DOHH2 (cell line): ENCODE measurements at regions not wholly inside any gene's neighbourhood (a gene's known extent, or its start where the extent isn't known, plus 50 kb on each side); places are given as distances from the start of the nearest gene placed in this dataset.

Experiments
- CTCF ChIP-seq: fragments of 200-600 bp; sonication (generic); IDR thresholded peaks from one replicate; pipeline ENCODE4 v1.5.1; 2014; ENCODE audit warnings: antibody characterized with exemption, mild to moderate bottlenecking, low read depth, low read length; ENCODE audit not compliant: poor library complexity, severe bottlenecking
- EZH2phosphoT487 ChIP-seq: fragments of 200-600 bp; sonication (generic); IDR thresholded peaks from 2 replicates; pipeline ENCODE4 v1.6.1; 2017; ENCODE audit warnings: borderline replicate concordance, mild to moderate bottlenecking, antibody characterized with exemption, low read length, moderate library complexity, mixed read lengths

GRCh38 chr5:35342664-35343063 lies 112.4 kb upstream of the PRLR start:
- no peak for TF ChIP-seq CTCF
- TF ChIP-seq EZH2phosphoT487 = no peak
